ENCODE measurements at regions not wholly inside any gene's neighbourhood (a gene's known extent, or its start where the extent isn't known, plus 50 kb on each side); places are given as distances from the start of the nearest gene placed in this dataset.

DNA sequence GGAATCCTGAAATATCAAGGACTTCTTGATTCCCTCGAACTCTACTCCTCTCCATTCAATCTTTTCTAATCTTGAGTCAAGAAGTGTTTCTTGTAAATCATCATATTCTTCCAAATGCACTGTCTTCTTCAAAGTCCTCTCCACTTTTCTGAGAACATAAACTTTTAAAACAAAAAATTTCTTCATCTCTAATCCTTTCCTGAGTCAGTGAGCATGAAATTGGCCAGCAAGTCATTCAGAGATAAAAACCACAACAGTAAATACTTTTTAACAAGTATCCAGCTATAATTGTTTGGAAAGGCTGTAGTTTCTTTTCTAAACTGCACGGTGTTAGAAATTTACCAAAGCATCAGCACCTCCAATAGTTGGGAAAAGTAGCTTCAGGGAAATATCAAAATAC is 312.6 kb upstream of the GALNT5 start:
- Histone ChIP-seq H3K9me3 (ENCODE audit: control insufficient read depth, insufficient read depth, low read length) (no peaks in the 10 kb centered on the region), H3K27ac (ENCODE audit: low read depth, low read length) (no peak overlapping the region), H4K20me1 (ENCODE audit: control insufficient read depth, insufficient read depth, low read depth, low read length) (no peaks in the 10 kb centered on the region), H3K79me2 (ENCODE audit: control insufficient read depth, low read length) (no peaks in the 10 kb centered on the region), H3K27me3 (ENCODE audit: control insufficient read depth, low read length) (no peaks in the 10 kb centered on the region), H3K4me2 (ENCODE audit: low read length) (no peak overlapping the region), H3K9me2 (replicated peaks; ENCODE audit: control insufficient read depth, low read length) (no peaks in the 10 kb centered on the region), H3K4me1 (ENCODE audit: control insufficient read depth, low read length) (no peaks in the 10 kb centered on the region), H3F3A (ENCODE audit: control insufficient read depth, insufficient read depth) (no peaks in the 10 kb centered on the region), H3K4me3 (ENCODE audit: low read length) (no peak overlapping the region), H3K36me3 (ENCODE audit: control insufficient read depth, low read length) (no peaks in the 10 kb centered on the region)
- TF ChIP-seq, protein P1, sequence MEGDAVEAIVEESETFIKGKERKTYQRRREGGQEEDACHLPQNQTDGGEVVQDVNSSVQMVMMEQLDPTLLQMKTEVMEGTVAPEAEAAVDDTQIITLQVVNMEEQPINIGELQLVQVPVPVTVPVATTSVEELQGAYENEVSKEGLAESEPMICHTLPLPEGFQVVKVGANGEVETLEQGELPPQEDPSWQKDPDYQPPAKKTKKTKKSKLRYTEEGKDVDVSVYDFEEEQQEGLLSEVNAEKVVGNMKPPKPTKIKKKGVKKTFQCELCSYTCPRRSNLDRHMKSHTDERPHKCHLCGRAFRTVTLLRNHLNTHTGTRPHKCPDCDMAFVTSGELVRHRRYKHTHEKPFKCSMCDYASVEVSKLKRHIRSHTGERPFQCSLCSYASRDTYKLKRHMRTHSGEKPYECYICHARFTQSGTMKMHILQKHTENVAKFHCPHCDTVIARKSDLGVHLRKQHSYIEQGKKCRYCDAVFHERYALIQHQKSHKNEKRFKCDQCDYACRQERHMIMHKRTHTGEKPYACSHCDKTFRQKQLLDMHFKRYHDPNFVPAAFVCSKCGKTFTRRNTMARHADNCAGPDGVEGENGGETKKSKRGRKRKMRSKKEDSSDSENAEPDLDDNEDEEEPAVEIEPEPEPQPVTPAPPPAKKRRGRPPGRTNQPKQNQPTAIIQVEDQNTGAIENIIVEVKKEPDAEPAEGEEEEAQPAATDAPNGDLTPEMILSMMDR (IDR thresholded peaks at IDR 0.05; ENCODE audit: low read depth, low read length, poor library complexity, severe bottlenecking), result no peak
- TF ChIP-seq EZH2phosphoT487 (IDR thresholded peaks at IDR 0.05; ENCODE audit: borderline replicate concordance, low read length), result no peak

DNA sequence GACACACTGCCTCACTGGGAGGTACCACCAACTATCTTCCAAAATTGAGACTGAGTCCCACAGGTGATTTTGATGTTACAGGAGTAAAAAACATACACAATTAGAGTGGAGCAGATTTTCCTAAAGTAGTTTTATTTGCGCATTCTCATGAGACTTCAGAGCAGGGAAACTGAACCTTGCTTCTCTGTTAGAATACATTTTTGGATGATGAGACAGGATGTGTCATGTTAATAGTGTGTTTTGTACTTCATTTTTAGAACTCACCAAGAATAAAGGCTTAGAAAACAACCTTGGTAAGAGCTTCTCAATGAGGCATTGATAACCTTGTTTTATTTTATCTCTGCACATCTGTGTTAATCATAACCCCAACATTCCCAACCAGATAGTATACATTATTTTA is 310.2 kb upstream of the GALNT5 start:
- H3F3A ChIP-seq (ENCODE audit: control insufficient read depth, insufficient read depth), result no peaks in the 10 kb centered on the region
- H3K9me2 ChIP-seq (replicated peaks; ENCODE audit: control insufficient read depth, low read length), result no peaks in the 10 kb centered on the region
- no peaks in the 10 kb centered on the region for H4K20me1 ChIP-seq (ENCODE audit: control insufficient read depth, insufficient read depth, low read depth, low read length)
- H3K4me3 ChIP-seq (ENCODE audit: low read length), result no peak overlapping the region
- H3K4me2 ChIP-seq (ENCODE audit: low read length), result no peak overlapping the region
- H3K27me3 ChIP-seq (ENCODE audit: control insufficient read depth, low read length), result no peaks in the 10 kb centered on the region
- no peaks in the 10 kb centered on the region for H3K9me3 ChIP-seq (ENCODE audit: control insufficient read depth, insufficient read depth, low read length)
- no peaks in the 10 kb centered on the region for H3K36me3 ChIP-seq (ENCODE audit: control insufficient read depth, low read length)
- no peaks in the 10 kb centered on the region for H3K4me1 ChIP-seq (ENCODE audit: control insufficient read depth, low read length)
- H3K27ac ChIP-seq (ENCODE audit: low read depth, low read length), result no peak overlapping the region
- TF ChIP-seq, protein P1 (IDR thresholded peaks at IDR 0.05; ENCODE audit: low read depth, low read length, poor library complexity, severe bottlenecking), result no peak
- H3K79me2 ChIP-seq (ENCODE audit: control insufficient read depth, low read length), result no peaks in the 10 kb centered on the region

DNA sequence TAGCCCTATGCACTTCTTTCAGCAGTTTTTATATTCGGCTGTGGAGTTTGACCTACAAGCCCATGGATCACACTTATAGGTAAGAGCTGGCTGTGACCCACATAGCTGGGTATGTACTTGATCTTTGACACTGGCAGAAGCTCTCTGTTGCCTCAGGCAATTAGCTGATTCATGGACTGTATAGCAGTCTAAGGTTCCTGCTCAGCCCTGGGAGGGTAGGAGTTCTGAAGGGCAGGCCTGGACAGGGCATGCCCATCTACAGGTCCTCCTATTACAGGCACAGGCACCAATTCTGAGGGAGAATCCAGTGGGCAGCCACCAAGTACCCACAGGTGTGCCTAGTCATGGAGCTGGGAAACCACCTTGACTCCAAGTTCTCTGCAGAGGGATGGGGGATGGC is 301.8 kb upstream of the GALNT5 start:
- Histone ChIP-seq H3K9me3 (ENCODE audit: control insufficient read depth, insufficient read depth, low read length) (peaks cover 11% of the 10 kb centered on the region; the same call in 1 of the 2 replicates), H3K4me1 (ENCODE audit: control insufficient read depth, low read length) (no peaks in the 10 kb centered on the region), H3K79me2 (ENCODE audit: control insufficient read depth, low read length) (no peaks in the 10 kb centered on the region), H3F3A (ENCODE audit: control insufficient read depth, insufficient read depth) (no peaks in the 10 kb centered on the region), H3K27ac (ENCODE audit: low read depth, low read length) (no peak overlapping the region), H3K9me2 (replicated peaks; ENCODE audit: control insufficient read depth, low read length) (no peaks in the 10 kb centered on the region), H3K4me2 (ENCODE audit: low read length) (no peak overlapping the region), H3K36me3 (ENCODE audit: control insufficient read depth, low read length) (no peaks in the 10 kb centered on the region), H3K4me3 (ENCODE audit: low read length) (no peak overlapping the region), H4K20me1 (ENCODE audit: control insufficient read depth, insufficient read depth, low read depth, low read length) (no peaks in the 10 kb centered on the region), H3K27me3 (ENCODE audit: control insufficient read depth, low read length) (no peaks in the 10 kb centered on the region)
- TF ChIP-seq EZH2phosphoT487 (IDR thresholded peaks at IDR 0.05; ENCODE audit: borderline replicate concordance, low read length), result no peak
- TF ChIP-seq, protein P1 (IDR thresholded peaks at IDR 0.05; ENCODE audit: low read depth, low read length, poor library complexity, severe bottlenecking), result no peak

DNA sequence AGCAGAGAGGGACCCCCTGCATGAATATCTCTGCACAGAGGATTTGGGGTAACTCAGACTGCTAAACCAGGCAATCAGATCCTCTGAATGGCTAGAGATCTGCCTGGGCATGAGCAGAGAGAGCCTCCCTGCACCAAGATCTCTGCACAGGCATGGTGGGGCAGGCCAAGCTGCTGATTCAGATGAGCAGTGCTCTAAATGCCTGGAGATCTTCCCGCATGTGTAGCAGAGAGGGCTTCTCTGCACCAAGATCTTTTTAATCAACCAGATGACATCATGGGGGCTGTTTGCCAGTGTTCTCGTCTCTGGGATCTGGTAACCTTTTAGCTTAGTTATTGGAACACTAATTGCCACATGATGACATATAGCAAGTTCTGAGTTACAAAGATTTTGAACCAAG is 301.3 kb upstream of the GALNT5 start:
- Histone ChIP-seq H3K4me1 (ENCODE audit: control insufficient read depth, low read length) (no peaks in the 10 kb centered on the region), H3F3A (ENCODE audit: control insufficient read depth, insufficient read depth) (no peaks in the 10 kb centered on the region), H3K4me3 (ENCODE audit: low read length) (no peak overlapping the region), H3K79me2 (ENCODE audit: control insufficient read depth, low read length) (no peaks in the 10 kb centered on the region), H3K9me2 (replicated peaks; ENCODE audit: control insufficient read depth, low read length) (no peaks in the 10 kb centered on the region), H3K36me3 (ENCODE audit: control insufficient read depth, low read length) (no peaks in the 10 kb centered on the region), H3K9me3 (ENCODE audit: control insufficient read depth, insufficient read depth, low read length) (peaks cover 11% of the 10 kb centered on the region; the same call in 1 of the 2 replicates), H3K27ac (ENCODE audit: low read depth, low read length) (no peak overlapping the region), H3K27me3 (ENCODE audit: control insufficient read depth, low read length) (no peaks in the 10 kb centered on the region), H3K4me2 (ENCODE audit: low read length) (no peak overlapping the region), H4K20me1 (ENCODE audit: control insufficient read depth, insufficient read depth, low read depth, low read length) (no peaks in the 10 kb centered on the region)
- TF ChIP-seq, protein P1 (IDR thresholded peaks at IDR 0.05; ENCODE audit: low read depth, low read length, poor library complexity, severe bottlenecking), result no peak
- TF ChIP-seq EZH2phosphoT487 (IDR thresholded peaks at IDR 0.05; ENCODE audit: borderline replicate concordance, low read length), result no peak

All from DOHH2 (cell line).